ENCODE measurements at regions not wholly inside any gene's neighbourhood (a gene's known extent, or its start where the extent isn't known, plus 50 kb on each side); places are given as distances from the start of the nearest gene placed in this dataset.

- Histone ChIP-seq H4K20me1 (ENCODE audit: control insufficient read depth, insufficient read depth, insufficient read length) (no peaks in the 10 kb centered on the region), H2BK120ac (ENCODE audit: low read depth, low read length, poor library complexity, severe bottlenecking) (no peak overlapping the region), H2BK12ac (ENCODE audit: insufficient read length, low read depth, low read length) (no peak overlapping the region), H2BK20ac (ENCODE audit: low read depth, low read length, poor library complexity, severe bottlenecking) (no peak overlapping the region), H2AK5ac (ENCODE audit: insufficient read length, low read length) (no peak overlapping the region), H3K56ac (ENCODE audit: insufficient read length, low read depth, low read length) (no peak overlapping the region), H3K4me1 (ENCODE audit: insufficient read depth, low read length) (no peaks in the 10 kb centered on the region), H3K27ac (ENCODE audit: insufficient read length, low read depth, low read length) (no peak overlapping the region), H2BK5ac (ENCODE audit: insufficient read length, low read length) (no peak overlapping the region), H3K23ac (ENCODE audit: insufficient read length, low read depth, low read length) (no peak overlapping the region), H3K14ac (ENCODE audit: insufficient read depth, low read length) (no peak overlapping the region), H3K9ac (ENCODE audit: extremely low read depth, insufficient read length, low read length) (no peak overlapping the region), H3K4ac (ENCODE audit: low read depth, low read length) (no peak overlapping the region), H3K9me3 (ENCODE audit: control insufficient read depth, low read depth, low read length) (no peaks in the 10 kb centered on the region), H3K18ac (ENCODE audit: insufficient read length, low read depth, low read length) (no peak overlapping the region), H3K27me3 (ENCODE audit: insufficient read depth, low read length) (no peaks in the 10 kb centered on the region; the same call in 1 of the 2 replicates), H3K79me2 (ENCODE audit: insufficient read depth, low read length) (no peaks in the 10 kb centered on the region), H2AFZ (ENCODE audit: low read length) (no peak overlapping the region), H3T11ph (ENCODE audit: low read length) (no peak overlapping the region), H4K5ac (ENCODE audit: insufficient read length, low read depth, low read length) (no peak overlapping the region), H4K8ac (replicated peaks; ENCODE audit: insufficient read length, low read depth, low read length) (no peak overlapping the region), H4K91ac (ENCODE audit: insufficient read length, low read depth, low read length) (no peak overlapping the region), H3K79me1 (ENCODE audit: insufficient read depth, low read depth, low read length, poor library complexity, severe bottlenecking) (no peaks in the 10 kb centered on the region), H3K23me2 (ENCODE audit: insufficient read length, low read depth, low read length, poor library complexity, severe bottlenecking) (no peaks in the 10 kb centered on the region), H3K4me2 (ENCODE audit: insufficient read depth, insufficient read length, low read length) (no peak overlapping the region), H2BK15ac (ENCODE audit: low read depth, low read length) (no peak overlapping the region)
- no peak overlapping the region for H3K27ac Mint-ChIP-seq
- no peaks in the 10 kb centered on the region for H3K36me3 Mint-ChIP-seq (ENCODE audit: insufficient read depth in 1 of 3, low read depth in 3 of 3)
- no peaks in the 10 kb centered on the region; a peak in 1 of 5 replicates for H3K9me3 Mint-ChIP-seq
- H3K27me3 Mint-ChIP-seq (ENCODE audit: low read depth): peaks cover 20% of the 10 kb centered on the region
- no peak for TF ChIP-seq CTCF (conservative IDR thresholded peaks at IDR 0.05)
- no peak overlapping the region for H3K4me3 Mint-ChIP-seq
- WGBS (ENCODE audit: extremely low coverage, insufficient read length, low lambda C conversion rate): no CpG with 5 or more reads among the region's 4 CpGs
- H3K4me1 Mint-ChIP-seq: no peaks in the 10 kb centered on the region
- no peak for DNase-seq
These were observed 93.6 kb downstream of the DHCR7 start for GRCh38 chr11:71354394-71355105.

All from H9 (cell line).